Head of caudate nucleus (tissue), 42 donors: ENCODE measurements at regions not wholly inside any gene's neighbourhood (a gene's known extent, or its start where the extent isn't known, plus 50 kb on each side); places are given as distances from the start of the nearest gene placed in this dataset.
A peak's percentile ranks its signal among the peaks of the same experiment; 100 is the strongest.
"Not testable (repeated sequence)": the region's sequence is repeated elsewhere in the genome, so short reads cannot be mapped to it uniquely, and the experiment has no call there.

ENCODE experiments used
- DNase-seq, 42 donors: peaks; one replicate each; pipeline versions ENCODE4 v3.0.0 to v3.0.0-alpha.2; 2020 to 2021; ENCODE audit warnings: mixed read lengths in 7 of 42
- intact Hi-C: fragments of 100-400 bp; cut with DNase I; formaldehyde crosslinking; loops from one replicate; pipeline ENCODE4 v1.15.0; 2022

DNA sequence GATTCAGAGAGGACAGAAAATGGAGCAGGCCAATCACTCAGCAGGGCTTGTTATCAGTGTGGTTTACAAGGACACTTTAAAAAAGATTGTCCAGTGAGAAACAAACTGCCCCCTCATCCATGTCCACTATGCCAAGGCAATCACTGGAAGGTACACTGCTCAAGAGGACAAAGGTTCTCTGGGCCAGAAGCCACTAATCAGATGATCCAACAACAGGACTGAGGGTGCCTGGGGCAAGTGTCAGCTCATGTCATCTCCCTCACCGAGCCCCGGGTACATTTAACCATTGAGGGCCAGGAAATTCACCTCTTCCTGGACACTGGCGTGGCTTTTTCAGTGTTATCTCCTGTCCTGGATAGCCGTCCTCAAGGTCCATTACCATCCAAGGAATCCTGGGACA lies 513.7 kb upstream of the EPHA6 start:
- no peak for DNase-seq
- intact Hi-C loops, result loop anchor here (2.0 kb wide), 1 partner anchor 22 kb away; no protein-coding TSS in a partner anchor

DNA sequence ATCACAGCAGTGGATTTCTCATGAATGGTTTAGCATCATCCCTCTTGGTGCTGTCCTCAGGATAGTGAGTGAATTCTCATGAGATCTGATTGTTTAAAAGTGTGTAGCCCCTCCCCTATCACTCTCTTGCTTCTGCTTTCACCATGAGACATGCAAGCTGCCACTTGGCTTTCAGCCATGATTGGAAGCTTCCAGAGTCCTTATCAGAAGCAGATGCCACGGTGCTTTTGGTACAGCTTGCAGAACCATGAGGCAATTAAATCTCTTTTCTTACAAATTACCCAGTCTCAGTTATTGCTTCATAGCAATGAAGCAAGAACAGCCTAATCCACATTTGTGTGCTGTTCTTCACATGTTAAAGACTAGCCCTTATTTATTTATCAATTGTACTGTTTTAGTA lies 495.2 kb upstream of the EPHA6 start:
- intact Hi-C loops, result no loop called here
- no peak for DNase-seq

DNA sequence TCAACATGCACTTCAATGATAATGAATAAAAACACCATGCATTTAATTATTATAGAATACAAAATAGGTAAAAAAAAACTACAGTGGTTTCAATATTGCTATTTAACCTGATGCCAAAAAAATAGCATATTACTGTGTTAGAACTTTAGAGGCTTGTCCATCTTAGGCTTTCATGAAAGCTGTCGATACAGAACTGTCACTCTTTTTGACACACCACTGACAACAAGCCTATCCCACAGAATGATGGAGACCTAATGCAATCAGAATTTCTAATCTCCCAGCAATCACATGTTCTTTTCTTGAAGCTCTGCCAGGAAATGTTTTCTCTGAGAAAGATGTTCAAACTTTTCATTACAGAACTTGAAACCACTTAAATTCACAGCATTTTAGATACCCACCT lies 490.3 kb upstream of the EPHA6 start:
- intact Hi-C loops, result no loop called here
- no peak for DNase-seq

DNA sequence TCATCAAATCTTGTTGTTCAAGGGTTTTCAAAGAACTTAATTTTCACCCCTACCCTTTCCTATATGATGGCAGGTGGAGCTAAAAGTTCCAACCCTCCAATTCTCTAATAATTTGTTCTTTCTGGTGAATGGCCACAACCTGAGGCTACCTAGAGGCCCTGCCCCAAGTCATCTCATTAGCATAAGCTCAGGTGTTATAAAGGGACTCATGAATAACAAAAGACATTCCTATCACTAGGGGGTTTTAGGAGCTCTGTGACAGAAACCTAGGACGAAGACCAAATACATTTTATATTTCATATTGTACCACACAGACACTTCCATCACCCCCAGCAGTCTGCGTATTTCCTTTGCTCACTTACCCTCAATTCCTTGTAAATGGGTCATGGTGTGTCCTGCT lies 483.6 kb upstream of the EPHA6 start:
- DNase-seq, result no peak
- intact Hi-C loops, result no loop called here

DNA sequence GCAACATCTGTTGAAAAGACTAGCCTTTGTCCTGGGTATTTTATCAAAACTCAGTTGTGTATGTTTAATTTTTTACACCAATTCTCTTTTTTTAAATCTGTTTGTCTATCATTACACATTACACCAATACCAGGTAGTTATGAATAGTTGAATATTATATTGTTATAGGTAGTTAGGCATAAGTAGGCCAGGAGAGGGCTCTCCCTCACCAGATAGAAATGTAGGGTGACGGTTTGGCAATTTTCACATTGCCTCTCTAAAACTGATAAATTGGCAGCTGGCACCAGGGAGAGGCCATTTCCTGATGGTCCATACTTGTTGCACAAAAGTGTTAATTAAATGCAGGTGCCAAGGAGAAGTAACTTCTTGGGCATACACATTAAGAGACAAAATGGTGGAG lies 483.1 kb upstream of the EPHA6 start:
- peak in 11 of 42 donors; percentile 1 to 56 (median 20) for DNase-seq
- intact Hi-C loops, result no loop called here

DNA sequence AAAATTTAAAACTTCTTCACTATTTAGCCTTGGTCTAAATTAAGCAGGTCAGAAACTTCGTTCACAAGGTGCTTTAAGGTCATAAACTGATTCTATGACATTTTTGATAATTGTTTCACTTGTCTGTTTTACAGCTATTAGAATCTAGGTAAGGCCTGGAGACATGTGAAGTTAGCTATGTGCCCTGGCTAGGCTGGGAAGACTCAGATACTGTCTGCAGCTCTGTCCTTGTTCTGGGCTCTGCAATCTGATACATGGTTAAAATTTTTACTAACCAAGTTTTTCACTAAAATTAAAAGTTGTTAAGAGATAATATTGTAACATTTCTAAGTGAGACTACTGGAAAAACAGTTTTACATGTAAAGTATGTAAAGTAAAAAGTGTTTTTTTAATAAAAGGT lies 479.6 kb upstream of the EPHA6 start:
- intact Hi-C loops, result no loop called here
- no peak for DNase-seq

DNA sequence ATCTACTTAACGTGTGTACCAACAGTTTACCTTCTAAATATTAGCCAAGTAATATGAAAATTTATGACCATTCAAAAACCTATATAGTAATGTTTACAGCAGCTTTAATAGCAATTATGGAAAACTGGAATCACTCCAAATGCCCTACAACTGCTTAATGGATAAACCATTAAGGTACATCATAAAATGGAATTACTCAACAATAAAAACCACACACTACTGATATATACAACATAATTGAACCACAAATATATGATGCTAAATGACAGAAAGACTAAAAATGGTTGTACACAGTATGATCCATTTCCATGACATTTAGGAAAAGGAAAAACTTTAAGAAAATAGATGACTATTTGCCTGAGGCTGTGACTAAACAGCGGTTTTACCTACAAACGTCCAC lies 467.1 kb upstream of the EPHA6 start:
- intact Hi-C loops, result no loop called here
- DNase-seq, result no peak

DNA sequence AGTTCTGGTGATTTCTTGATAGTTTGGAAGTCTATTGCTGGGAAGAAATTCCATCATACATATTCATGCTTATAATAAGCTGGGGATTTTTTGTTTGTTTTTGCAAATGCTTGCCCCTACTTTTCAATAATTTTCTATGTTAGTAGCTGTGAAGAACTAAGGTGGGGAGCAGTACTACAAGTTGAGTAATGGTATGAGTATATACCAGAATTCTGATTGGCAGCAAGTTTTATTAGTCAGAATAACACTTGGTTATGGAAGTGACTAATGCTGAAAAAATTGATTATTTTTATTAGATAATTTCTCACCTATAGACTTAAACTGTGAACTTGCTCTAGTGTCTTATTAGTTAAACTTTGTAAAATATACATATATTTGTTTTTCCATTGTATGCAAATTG lies 462.8 kb upstream of the EPHA6 start:
- intact Hi-C loops, DNase-seq: not testable (repeated sequence)

DNA sequence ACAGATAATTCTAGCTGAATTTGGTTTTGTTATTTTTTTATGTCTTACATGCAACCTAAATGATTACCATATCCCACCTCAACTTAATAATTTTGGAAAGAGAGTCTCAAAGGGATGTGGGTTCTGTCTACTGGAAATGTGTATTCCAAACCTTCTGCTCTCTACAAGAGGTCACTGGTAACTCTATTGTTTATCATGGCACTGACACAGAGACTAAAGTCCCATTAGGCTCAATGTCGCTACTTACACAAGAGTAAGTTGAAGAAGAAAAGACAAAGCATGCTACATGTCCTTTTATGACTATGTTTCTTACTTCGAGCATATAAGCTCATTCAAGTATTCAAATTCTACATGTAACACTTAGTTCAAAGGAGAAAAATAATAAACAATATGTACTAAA lies 460.3 kb upstream of the EPHA6 start:
- intact Hi-C loops, result no loop called here
- DNase-seq, result no peak

DNA sequence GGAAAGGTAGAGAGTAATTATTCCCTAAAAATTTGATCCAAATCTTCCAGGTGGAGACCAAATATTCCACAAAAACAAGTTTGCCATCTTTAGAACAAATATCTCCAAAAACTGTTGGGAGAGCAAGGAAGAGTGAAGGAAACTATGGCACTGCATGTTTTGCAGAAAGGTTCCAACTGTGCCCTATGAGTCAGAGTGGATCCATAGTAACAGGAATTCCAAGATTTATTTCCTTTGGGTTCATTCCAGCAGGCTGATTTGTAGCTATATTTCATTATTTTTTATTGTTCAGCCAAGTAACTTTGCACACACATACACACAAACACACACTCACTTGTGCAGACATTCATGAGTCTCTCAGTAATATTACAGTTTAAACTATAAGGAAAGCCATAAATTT lies 459.7 kb upstream of the EPHA6 start:
- intact Hi-C loops, result no loop called here
- DNase-seq, result no peak

DNA sequence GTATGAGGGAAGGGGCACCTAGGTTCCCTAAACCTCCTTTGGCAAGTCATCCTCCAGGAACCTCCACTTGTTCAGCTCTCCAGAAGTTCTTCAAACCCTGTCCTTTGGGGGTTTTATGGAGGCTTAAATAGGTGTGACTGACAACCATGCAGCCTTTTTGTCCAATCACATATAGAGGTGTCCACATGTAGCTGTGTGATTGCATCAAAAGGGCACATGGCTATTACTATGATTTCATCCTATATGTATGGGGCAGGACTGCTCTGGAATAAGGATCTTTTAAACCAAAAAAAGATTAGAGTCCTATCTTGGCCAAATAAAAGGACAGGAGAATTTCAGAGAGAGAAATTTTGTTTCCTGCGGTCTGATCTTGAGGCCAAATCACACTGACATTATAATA lies 453.2 kb upstream of the EPHA6 start:
- no peak for DNase-seq
- intact Hi-C loops, result no loop called here

DNA sequence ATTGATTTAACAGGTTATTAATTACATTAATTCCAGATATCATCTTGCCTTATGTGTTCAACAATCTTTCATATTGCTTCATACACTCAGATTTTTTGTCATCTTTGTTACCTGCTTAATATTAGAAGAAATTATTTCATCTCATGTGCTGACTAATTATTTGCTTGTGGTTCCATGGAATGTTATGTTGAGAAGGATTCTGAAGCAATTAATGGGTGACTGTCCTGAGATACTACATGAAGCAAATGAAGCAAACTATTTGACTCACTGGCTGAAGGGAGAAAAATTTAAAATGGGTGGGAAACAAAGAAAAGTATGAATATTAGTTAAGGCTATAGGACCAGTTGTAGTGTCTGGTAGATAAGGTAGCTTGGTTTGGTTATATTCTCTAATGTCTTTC lies 443.8 kb upstream of the EPHA6 start:
- no peak for DNase-seq
- intact Hi-C loops, result no loop called here

DNA sequence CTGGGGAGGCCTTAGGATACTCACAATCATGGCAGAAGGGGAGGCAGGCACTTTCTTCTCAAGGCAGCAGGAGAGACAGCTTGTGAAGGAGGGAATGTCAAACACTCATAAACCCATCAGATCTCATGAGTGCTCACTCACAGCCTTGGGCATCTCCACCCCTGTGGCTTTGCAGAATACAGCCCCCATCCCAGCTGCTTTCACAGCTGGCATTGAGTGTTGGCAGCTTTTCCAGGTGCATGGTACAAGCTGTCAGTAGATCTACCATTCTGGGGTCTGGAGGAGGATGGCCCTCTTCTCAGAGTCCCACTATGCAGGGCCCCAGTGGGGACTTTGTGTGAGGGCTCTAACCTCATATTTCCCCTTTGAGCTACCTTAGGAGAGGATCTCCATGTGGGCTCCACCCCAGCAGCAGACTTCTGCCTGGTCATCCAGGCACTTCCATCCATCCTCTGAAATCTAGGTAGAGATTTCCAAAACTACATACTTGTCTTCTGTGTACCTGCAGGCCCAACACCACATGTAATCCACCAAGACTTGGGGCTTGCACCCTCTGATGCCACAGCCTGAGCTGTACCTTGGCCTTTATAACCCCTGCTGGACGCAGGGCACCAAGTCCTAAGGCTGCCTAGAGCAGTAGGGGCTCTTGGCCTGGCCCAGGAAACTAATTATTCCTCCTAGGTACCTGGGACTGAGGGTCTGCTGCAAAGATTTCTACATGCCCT lies 404.2 kb upstream of the EPHA6 start:
- DNase-seq, result no peak
- intact Hi-C loops, result no loop called here

DNA sequence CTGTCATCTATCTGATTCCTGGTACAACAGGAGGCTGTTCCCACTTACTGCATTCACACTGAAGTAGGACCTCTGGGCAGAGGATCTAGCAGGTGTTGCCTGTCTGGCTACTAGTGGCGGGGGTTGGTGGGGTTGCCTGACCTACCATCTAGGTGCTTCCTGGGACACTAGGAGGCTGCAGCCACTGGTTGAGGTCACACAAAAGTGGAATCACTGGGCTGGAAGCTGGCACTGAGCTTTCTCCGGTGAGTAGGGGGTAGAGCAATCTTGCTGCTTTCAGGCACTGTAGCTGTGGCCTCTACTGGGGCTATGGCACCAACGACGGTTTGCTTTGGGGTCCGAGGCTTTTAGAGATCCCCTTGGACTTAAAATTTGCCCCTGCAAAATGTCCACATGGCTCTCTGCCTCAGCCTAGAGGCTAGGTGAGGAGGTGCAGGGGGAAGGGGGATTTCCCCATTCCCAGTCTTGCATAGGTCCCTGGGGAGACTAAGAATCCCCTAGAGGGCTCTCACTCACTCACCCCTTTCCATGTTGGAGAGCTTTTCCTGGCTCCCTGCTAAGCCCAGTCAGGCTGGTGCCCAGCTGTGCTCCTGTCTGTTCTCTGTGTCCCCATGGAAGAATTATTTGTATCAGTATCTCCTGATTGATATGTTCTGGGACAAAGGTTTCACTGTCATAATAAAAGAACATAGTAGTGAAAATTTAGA lies 397.7 kb upstream of the EPHA6 start:
- DNase-seq, result no peak
- intact Hi-C loops, result no loop called here

DNA sequence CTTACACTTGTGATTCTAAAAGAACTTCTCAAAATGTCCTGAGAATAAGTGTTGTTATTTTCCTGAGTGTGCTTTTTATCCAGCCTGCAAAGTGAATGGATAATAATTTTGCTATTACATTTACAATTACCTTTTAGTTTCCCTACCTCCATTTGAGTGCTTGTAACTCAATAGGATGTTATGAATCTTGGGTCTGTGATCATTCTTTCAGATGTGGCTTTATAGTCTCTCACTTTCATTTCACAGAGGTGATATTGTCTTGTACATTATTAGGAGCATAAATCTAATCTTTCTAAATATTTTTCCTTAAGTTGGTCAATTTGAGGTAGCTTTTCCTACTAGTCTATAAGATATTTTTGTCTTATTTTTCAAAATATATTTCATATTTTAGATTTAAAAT lies 386.3 kb upstream of the EPHA6 start:
- intact Hi-C loops, result no loop called here
- no peak for DNase-seq

DNA sequence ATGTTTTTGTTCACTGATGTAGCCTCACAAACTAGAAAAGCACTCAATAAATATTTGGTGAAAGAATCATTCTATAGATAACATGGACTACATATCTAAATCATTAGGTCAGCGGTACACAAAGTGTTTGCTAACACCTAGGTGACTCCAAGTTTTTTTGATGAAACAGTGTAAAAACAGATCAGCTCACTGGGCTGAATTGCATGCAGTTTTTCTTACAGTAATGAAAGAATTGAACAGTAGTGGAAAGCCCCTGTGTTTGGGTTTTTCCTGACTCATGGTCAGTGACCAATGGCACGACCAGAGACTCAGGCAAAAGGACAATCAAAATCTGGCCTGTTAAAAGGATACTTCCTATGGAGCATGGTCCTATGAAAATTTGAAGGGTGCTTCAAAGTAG lies 384.3 kb upstream of the EPHA6 start:
- intact Hi-C loops, result no loop called here
- no peak for DNase-seq

DNA sequence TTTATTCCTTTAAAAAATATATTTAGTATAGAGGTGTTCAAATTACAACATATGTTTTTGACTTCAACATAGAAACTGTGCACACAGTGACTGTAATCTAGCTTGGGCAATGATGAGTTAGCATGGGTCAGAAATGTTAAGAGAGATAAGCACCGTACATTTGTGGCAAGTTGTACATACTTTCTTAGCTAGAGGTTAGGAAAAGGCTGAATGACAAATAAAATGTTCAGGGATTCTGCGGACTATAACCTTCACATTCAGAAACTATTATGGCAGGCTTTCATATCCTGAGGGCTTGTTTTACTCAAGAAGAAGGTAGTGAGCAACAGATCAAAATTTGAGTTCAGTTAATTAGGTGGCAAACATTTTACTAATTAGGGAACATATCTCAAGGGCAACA lies 379.7 kb upstream of the EPHA6 start:
- DNase-seq, result no peak
- intact Hi-C loops, result no loop called here

DNA sequence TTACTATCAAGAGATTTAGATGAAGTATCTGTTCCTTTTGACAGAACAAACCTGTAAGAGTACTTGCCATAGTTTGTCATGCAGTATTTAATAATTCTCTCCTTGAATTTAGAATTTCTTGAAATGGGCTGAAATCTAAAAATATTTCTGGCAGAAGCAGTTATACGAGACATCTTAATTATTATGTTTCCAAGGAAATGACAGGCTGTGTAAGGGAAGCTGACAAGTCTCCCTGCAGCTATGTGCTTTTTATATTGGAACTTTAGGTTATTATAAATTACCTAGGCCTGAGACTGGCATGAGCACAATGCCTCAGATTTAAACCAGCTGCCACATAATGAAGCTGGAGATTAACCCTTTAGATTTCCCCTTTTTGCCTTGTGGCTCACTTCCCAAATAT lies 365.0 kb upstream of the EPHA6 start:
- intact Hi-C loops, result no loop called here
- peak in 4 of 42 donors; percentile 2 to 38 (median 18) for DNase-seq

DNA sequence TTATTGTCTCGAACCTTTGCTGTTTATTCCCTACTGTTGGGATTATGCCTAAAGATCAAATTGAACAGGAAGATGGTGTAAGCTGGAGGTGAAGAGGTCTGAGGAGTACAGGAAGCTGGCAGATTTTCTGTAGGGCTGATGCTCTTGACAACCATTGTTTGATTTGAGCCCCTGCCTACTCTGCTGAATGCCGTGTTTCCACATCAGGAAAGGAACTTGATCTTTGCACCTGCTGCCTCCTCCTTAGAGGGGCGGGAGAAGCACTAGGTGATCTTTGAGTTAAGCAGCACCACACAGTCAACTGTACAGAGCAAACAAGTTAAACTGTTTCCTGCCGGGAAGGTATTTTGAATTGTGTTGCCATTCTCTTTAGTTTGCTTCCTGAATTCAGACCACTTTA lies 364.6 kb upstream of the EPHA6 start:
- peak in 21 of 42 donors; percentile 5 to 58 (median 25) for DNase-seq
- intact Hi-C loops, result no loop called here

DNA sequence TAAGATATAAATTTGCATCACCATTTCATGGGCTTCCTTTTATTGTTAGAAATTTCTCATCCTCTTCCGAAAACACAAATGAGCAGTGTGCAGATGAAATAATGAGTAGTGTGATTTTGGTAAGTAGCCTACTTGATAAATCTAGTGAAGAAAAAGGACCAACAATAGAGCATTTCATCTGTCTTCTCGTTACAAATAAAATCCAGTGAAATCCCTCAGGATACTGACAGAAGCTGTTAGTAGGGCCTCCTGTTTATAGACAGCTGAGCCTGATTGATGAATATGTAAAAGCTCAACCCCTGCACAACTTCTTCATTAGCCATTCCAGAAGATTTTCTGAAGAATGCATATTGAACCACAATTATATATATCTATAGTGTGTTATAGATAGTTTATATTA lies 363.7 kb upstream of the EPHA6 start:
- intact Hi-C loops, result no loop called here
- DNase-seq, result no peak

DNA sequence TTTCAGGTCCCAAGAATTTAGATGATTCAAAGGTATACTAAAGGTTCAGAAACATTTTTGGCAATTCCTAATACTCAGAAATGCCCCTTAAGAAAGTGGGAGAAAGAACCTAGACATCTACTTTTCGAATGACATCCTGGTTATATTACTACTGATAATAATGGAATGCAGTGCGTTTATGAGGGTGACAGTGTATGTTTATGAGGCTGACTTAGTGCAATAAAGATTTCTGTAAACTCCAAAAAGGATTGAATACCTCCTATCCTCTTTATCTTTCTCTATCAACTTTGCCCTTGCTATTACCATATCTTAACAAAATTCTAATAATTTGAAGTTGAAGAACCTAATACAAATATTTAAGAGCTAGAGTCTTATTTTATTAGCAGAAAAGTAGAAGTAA lies 348.9 kb upstream of the EPHA6 start:
- no peak for DNase-seq

More for the DNA sequence above, 348.9 kb upstream of the EPHA6 start:
- intact Hi-C loops, result no loop called here
